Osteocyte (in vitro differentiated cells): ENCODE measurements at regions not wholly inside any gene's neighbourhood (a gene's known extent, or its start where the extent isn't known, plus 50 kb on each side); places are given as distances from the start of the nearest gene placed in this dataset.

ENCODE experiments used
- DNase-seq: peaks from one replicate; pipeline ENCODE4 v3.0.0; 2021; ENCODE audit warnings: mixed read lengths; ENCODE audit not compliant: unreplicated experiment; ENCODE audit errors: extremely low spot score
- H3K27ac Mint-ChIP-seq: one replicate; pipeline ENCODE4 v1.8.0; 2021; ENCODE audit warnings: mild to moderate bottlenecking, mixed read lengths; ENCODE audit not compliant: unreplicated experiment
- H3K27me3 Mint-ChIP-seq: one replicate; pipeline ENCODE4 v1.8.0; 2021; ENCODE audit warnings: mixed read lengths; ENCODE audit not compliant: unreplicated experiment
- H3K36me3 Mint-ChIP-seq: one replicate; pipeline ENCODE4 v1.8.0; 2021; ENCODE audit warnings: mixed read lengths; ENCODE audit not compliant: unreplicated experiment
- H3K4me1 Mint-ChIP-seq: one replicate; pipeline ENCODE4 v1.8.0; 2021; ENCODE audit warnings: mixed read lengths; ENCODE audit not compliant: unreplicated experiment
- H3K4me3 Mint-ChIP-seq: one replicate; pipeline ENCODE4 v1.8.0; 2021; ENCODE audit warnings: mild to moderate bottlenecking, moderate library complexity, mixed read lengths; ENCODE audit not compliant: unreplicated experiment
- H3K9me3 Mint-ChIP-seq: one replicate; pipeline ENCODE4 v1.8.0; 2021; ENCODE audit warnings: mixed read lengths; ENCODE audit not compliant: unreplicated experiment
- TF ChIP-seq, protein P1 (sequence below): fragments of 200-600 bp; sonication (generic); IDR thresholded peaks from 2 replicates; pipeline ENCODE4 v1.5.0; 2021; ENCODE audit warnings: antibody characterized with exemption, mild to moderate bottlenecking, moderate library complexity

DNA sequence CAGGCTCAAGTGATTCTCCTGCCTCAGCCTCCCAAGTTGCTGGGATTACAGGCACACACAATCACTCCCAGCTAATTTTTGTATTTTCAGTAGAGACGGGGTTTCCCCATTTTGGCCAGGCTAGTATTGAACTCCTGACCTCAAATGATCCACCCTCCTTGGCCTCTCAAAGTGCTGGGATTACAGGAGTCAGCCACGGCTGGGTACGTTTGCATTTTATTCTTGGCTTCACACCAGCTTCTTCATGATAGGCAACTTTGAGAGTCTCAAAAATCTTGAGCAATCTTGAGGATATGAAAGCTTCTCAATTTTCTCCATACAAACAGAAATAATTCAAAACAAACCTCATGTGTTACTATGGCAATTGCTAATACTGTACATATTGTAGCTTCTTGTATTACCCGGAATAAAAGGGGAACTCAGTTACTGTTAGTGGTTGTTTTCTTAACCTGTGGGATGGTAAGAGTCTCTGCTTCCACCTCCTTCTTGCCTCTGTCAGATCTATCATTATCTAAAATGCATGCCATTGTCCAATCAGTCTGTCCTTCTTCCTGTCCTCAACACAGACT, 102.9 kb upstream of the SYT4 start:
- Mint-ChIP-seq H3K4me3 (no peak overlapping the region), H3K27me3 (no peaks in the 10 kb centered on the region), H3K27ac (no peak overlapping the region), H3K9me3 (peaks cover 9% of the 10 kb centered on the region), H3K4me1 (no peaks in the 10 kb centered on the region), H3K36me3 (no peaks in the 10 kb centered on the region)
- no peak for DNase-seq
- TF ChIP-seq, protein P1, sequence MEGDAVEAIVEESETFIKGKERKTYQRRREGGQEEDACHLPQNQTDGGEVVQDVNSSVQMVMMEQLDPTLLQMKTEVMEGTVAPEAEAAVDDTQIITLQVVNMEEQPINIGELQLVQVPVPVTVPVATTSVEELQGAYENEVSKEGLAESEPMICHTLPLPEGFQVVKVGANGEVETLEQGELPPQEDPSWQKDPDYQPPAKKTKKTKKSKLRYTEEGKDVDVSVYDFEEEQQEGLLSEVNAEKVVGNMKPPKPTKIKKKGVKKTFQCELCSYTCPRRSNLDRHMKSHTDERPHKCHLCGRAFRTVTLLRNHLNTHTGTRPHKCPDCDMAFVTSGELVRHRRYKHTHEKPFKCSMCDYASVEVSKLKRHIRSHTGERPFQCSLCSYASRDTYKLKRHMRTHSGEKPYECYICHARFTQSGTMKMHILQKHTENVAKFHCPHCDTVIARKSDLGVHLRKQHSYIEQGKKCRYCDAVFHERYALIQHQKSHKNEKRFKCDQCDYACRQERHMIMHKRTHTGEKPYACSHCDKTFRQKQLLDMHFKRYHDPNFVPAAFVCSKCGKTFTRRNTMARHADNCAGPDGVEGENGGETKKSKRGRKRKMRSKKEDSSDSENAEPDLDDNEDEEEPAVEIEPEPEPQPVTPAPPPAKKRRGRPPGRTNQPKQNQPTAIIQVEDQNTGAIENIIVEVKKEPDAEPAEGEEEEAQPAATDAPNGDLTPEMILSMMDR: no peak

DNA sequence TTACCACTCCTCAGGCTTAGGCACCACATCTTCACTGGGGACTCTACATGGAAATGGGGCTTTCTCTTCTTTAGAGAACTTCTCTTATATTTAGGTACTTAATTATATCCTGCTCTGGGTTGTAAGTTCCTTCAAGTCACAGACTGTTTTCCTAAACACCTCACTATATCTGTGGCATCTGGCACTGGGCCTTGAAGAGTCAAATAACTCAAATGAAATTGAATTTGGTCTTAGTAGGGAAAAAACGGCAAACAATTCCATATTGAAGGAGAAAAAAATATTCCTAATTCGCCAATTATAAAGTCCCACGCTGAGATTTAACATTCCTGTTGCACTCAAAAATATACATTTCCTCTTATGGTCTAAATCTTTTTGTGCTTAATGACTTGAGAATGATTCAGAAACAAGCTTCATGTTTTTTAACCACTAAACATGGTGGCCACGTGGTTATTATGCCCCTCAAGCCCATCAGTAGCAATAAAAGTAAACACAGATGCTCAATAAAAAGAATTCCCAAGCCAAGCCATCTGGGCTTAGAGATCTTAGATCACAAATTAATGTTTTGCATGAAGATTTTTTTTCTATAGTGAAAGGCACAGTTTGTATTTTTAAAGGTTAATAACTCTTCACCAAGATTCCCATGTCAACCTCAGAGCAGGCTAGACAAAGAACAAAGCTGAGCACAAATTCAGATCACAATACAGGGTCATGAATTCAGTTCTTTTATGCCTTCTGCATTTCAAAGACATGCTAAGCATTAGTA, 105.5 kb upstream of the SYT4 start:
- H3K27ac Mint-ChIP-seq: no peak overlapping the region
- no peaks in the 10 kb centered on the region for H3K4me1 Mint-ChIP-seq
- DNase-seq: no peak
- no peaks in the 10 kb centered on the region for H3K27me3 Mint-ChIP-seq
- no peak overlapping the region for H3K4me3 Mint-ChIP-seq
- no peaks in the 10 kb centered on the region for H3K36me3 Mint-ChIP-seq
- TF ChIP-seq, protein P1: no peak
- H3K9me3 Mint-ChIP-seq: peaks cover 9% of the 10 kb centered on the region

DNA sequence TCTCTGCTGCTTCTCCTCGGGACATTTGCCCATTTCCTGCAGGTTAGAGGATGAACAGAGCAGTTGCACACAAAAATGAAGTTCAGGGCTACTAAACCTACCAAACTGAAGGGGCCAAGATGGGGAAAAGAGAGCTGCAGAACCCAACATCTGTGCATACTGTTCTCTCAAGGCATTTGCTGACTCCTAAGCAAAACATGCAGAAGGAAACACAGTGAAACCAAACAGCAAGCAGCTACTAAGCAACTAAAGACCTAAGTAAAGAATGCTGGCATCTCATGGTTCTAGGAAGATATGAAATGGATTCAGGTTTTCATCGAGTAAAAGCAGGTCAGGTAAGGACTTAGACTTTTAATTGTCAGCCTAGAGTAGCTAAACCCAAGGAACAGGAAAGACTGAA, 111.9 kb upstream of the SYT4 start:
- Mint-ChIP-seq H3K27ac (no peak overlapping the region), H3K9me3 (no peaks in the 10 kb centered on the region), H3K4me3 (no peak overlapping the region), H3K36me3 (no peaks in the 10 kb centered on the region), H3K27me3 (peaks cover 13% of the 10 kb centered on the region), H3K4me1 (no peaks in the 10 kb centered on the region)
- TF ChIP-seq, protein P1: no peak
- no peak for DNase-seq

DNA sequence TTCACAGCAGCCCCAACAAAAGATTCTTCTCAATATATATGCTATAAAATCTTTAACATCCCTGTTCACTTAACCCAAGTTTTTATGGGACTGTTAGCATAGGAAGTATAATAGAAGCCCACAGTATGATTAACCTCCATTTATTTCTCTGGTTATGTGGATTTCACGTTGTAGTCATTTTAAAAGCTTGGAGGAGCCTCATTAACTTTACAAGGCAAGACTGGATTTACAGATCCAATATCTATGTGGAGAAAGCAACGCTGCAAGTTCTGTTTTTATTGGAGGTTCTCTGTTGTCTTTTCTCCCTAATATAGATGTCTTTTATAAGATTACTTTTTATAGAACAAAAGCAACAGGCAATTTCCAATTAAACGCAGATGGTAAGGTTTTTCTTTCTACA, 114.9 kb upstream of the SYT4 start:
- Mint-ChIP-seq H3K4me1 (no peaks in the 10 kb centered on the region), H3K9me3 (no peaks in the 10 kb centered on the region), H3K36me3 (no peaks in the 10 kb centered on the region), H3K27ac (no peak overlapping the region), H3K27me3 (peaks cover 14% of the 10 kb centered on the region), H3K4me3 (no peak overlapping the region)
- TF ChIP-seq, protein P1: no peak
- DNase-seq: no peak

DNA sequence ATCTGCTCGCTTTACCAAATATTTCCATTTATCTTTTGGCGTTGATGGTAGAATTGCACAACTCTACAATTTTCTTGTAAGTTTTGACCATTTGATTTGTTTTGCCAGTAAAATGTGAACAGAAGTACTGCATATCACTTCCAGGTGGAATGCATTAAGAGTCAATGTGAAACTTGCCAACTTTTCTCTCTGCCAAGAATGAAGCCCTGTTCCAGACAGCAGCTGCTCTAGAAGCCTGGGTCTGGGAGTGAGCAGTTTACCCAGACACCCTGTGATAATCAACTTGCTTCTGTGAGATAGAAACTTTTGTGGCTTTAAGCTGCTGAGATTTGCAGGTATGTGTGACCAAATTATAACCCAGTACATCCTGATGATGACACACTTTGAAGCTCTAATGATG, 115.9 kb upstream of the SYT4 start:
- no peaks in the 10 kb centered on the region for H3K9me3 Mint-ChIP-seq
- no peaks in the 10 kb centered on the region for H3K36me3 Mint-ChIP-seq
- no peak overlapping the region for H3K27ac Mint-ChIP-seq
- no peak for DNase-seq
- no peaks in the 10 kb centered on the region for H3K4me1 Mint-ChIP-seq
- TF ChIP-seq, protein P1: no peak
- peaks cover 14% of the 10 kb centered on the region for H3K27me3 Mint-ChIP-seq
- H3K4me3 Mint-ChIP-seq: no peak overlapping the region
